Neuronal stem cell (in vitro differentiated cells): ENCODE measurements at regions not wholly inside any gene's neighbourhood (a gene's known extent, or its start where the extent isn't known, plus 50 kb on each side); places are given as distances from the start of the nearest gene placed in this dataset.

Source experiments
- DNase-seq: peaks from one replicate; pipeline ENCODE4 v3.0.0-alpha.2; 2013; ENCODE audit warnings: low spot score
- H2AFZ ChIP-seq: one replicate; pipeline ENCODE4 v1.6.1; 2013; ENCODE audit warnings: mild to moderate bottlenecking, low read length, inconsistent platforms
- H2AK5ac ChIP-seq: 2 replicates; pipeline ENCODE4 v1.6.1; 2013; ENCODE audit warnings: low read depth, mild to moderate bottlenecking, inconsistent platforms, low read length, moderate library complexity, mixed read lengths
- H2BK120ac ChIP-seq: 2 replicates; pipeline ENCODE4 v1.6.1; 2013; ENCODE audit warnings: low read depth, mild to moderate bottlenecking, inconsistent platforms, low read length, moderate library complexity, mixed read lengths
- H2BK12ac ChIP-seq: one replicate; pipeline ENCODE4 v1.6.1; 2013; ENCODE audit warnings: low read length, inconsistent platforms
- H2BK15ac ChIP-seq: 2 replicates; pipeline ENCODE4 v1.6.1; 2013; ENCODE audit warnings: mild to moderate bottlenecking, low read length, inconsistent platforms, mixed read lengths
- H2BK5ac ChIP-seq: one replicate; pipeline ENCODE4 v1.6.1; 2013; ENCODE audit warnings: inconsistent platforms, mild to moderate bottlenecking, low read length, moderate library complexity
- H3K14ac ChIP-seq: one replicate; pipeline ENCODE4 v1.6.1; 2013; ENCODE audit warnings: low read length, inconsistent platforms
- H3K18ac ChIP-seq: 2 replicates; pipeline ENCODE4 v1.6.1; 2013; ENCODE audit warnings: low read length, inconsistent platforms
- H3K23ac ChIP-seq: 2 replicates; pipeline ENCODE4 v1.6.1; 2013; ENCODE audit warnings: low read depth, mild to moderate bottlenecking, mixed read lengths, low read length, inconsistent platforms; ENCODE audit not compliant: poor library complexity
- H3K27ac ChIP-seq: replicated peaks from 3 replicates; pipeline ENCODE4 v1.5.1; 2013; ENCODE audit warnings: low read length, inconsistent platforms
- H3K27me3 ChIP-seq, 3 experiments: 2 replicates each; pipeline ENCODE4 v1.6.1; 2013; ENCODE audit warnings: low read length in 3 of 3, mild to moderate bottlenecking in 2 of 3, inconsistent platforms in 1 of 3, low read depth in 1 of 3, mixed read lengths in 1 of 3, moderate library complexity in 1 of 3; ENCODE audit not compliant: control insufficient read depth in 3 of 3, insufficient read depth in 3 of 3
- H3K36me3 ChIP-seq, 2 donors: replicated peaks in 1 of 2; 2 replicates each; pipeline ENCODE4 v1.6.1; 2013; ENCODE audit warnings: low read length in 2 of 2; ENCODE audit not compliant: control insufficient read depth in 2 of 2, insufficient read depth in 2 of 2
- H3K4ac ChIP-seq: 2 replicates; pipeline ENCODE4 v1.6.1; 2013; ENCODE audit warnings: inconsistent platforms, mild to moderate bottlenecking, low read length, moderate library complexity
- H3K4me1 ChIP-seq, 2 donors: 1 replicate in 1 of 2; 2 replicates in 1 of 2; pipeline ENCODE4 v1.6.1; 2013; ENCODE audit warnings: low read length in 2 of 2, low read depth in 1 of 2; ENCODE audit not compliant: control insufficient read depth in 2 of 2, insufficient read depth in 1 of 2
- H3K4me2 ChIP-seq: one replicate; pipeline ENCODE4 v1.6.1; 2013; ENCODE audit warnings: mild to moderate bottlenecking, low read length, inconsistent platforms; ENCODE audit not compliant: insufficient read depth, poor library complexity, severe bottlenecking
- H3K4me3 ChIP-seq, 2 donors: 2 replicates each; pipeline ENCODE4 v1.5.1; 2013; ENCODE audit warnings: low read length in 2 of 2, mild to moderate bottlenecking in 2 of 2, inconsistent platforms in 1 of 2, moderate library complexity in 1 of 2
- H3K79me1 ChIP-seq: one replicate; pipeline ENCODE4 v1.6.1; 2013; ENCODE audit warnings: low read depth, mild to moderate bottlenecking, inconsistent platforms, low read length, moderate library complexity
- H3K9ac ChIP-seq: one replicate; pipeline ENCODE4 v1.6.1; 2013; ENCODE audit warnings: mild to moderate bottlenecking, low read depth, low read length, inconsistent platforms; ENCODE audit not compliant: poor library complexity
- H3K9me3 ChIP-seq, 2 donors: replicated peaks in 1 of 2; 2 replicates each; pipeline versions ENCODE3 to v1.6.1; 2013; ENCODE audit warnings: low read length in 2 of 2, mild to moderate bottlenecking in 2 of 2, inconsistent platforms in 1 of 2, low read depth in 1 of 2, mixed read lengths in 1 of 2, moderate library complexity in 1 of 2; ENCODE audit not compliant: control insufficient read depth in 2 of 2, insufficient read depth in 1 of 2
- H4K8ac ChIP-seq: one replicate; pipeline ENCODE4 v1.6.1; 2013; ENCODE audit warnings: low read depth, mild to moderate bottlenecking, inconsistent platforms, low read length, moderate library complexity
- H4K91ac ChIP-seq: one replicate; pipeline ENCODE4 v1.6.1; 2013; ENCODE audit warnings: low read length, low read depth, mild to moderate bottlenecking, inconsistent platforms; ENCODE audit not compliant: poor library complexity
- WGBS, 2 donors: extraction: QIAGEN DNeasy Blood & Tissue Kit; methylation state at CpG; one replicate each; pipeline ENCODE4 v1.1.7; 2013; ENCODE audit warnings: missing lambda C conversion rate in 2 of 2, mixed read lengths in 1 of 2; ENCODE audit not compliant: insufficient read length in 2 of 2, insufficient replicate concordance in 1 of 2; ENCODE audit errors: extremely low coverage in 2 of 2; 5-methylcytosine and 5-hydroxymethylcytosine counted together

GRCh38 chr5:121025671-121026070 lies 561.6 kb downstream of the PRR16 start:
- Histone ChIP-seq H3K4ac (no peak overlapping the region), H3K27ac (no peak overlapping the region), H4K91ac (no peak overlapping the region), H3K27me3 (no peaks in the 10 kb centered on the region), H2BK120ac (no peak overlapping the region), H3K4me2 (no peak overlapping the region), H4K8ac (no peak overlapping the region), H2AK5ac (no peak overlapping the region), H3K36me3 (no peaks in the 10 kb centered on the region), H3K18ac (no peak overlapping the region), H3K14ac (no peak overlapping the region), H2BK15ac (no peak overlapping the region), H2AFZ (no peak overlapping the region), H2BK12ac (no peak overlapping the region), H3K9me3 (no peaks in the 10 kb centered on the region), H2BK5ac (no peak overlapping the region), H3K4me3 (no peak overlapping the region), H3K9ac (no peak overlapping the region), H3K79me1 (no peaks in the 10 kb centered on the region), H3K4me1 (no peaks in the 10 kb centered on the region), H3K23ac (no peak overlapping the region)
- WGBS, 2 donors = no CpG with 5 or more reads among the region's 2 CpGs
- DNase-seq = no peak

- Histone ChIP-seq H3K9me3 (no peaks in the 10 kb centered on the region), H3K79me1 (no peaks in the 10 kb centered on the region), H4K8ac (no peak overlapping the region), H2BK120ac (no peak overlapping the region), H3K27ac (no peak overlapping the region), H3K4ac (no peak overlapping the region), H3K4me2 (no peak overlapping the region), H2BK5ac (no peak overlapping the region), H3K36me3 (no peaks in the 10 kb centered on the region), H3K4me3 (no peak overlapping the region), H2AFZ (no peak overlapping the region), H2BK12ac (no peak overlapping the region), H3K14ac (no peak overlapping the region), H3K23ac (no peak overlapping the region), H3K27me3 (no peaks in the 10 kb centered on the region), H2BK15ac (no peak overlapping the region), H3K18ac (no peak overlapping the region), H2AK5ac (no peak overlapping the region), H3K9ac (no peak overlapping the region), H3K4me1 (no peaks in the 10 kb centered on the region), H4K91ac (no peak overlapping the region)
- DNase-seq = no peak
- WGBS, 2 donors = no CpG with 5 or more reads among the region's 3 CpGs
Observed at GRCh38 chr5:121027636-121028035, 563.5 kb downstream of the PRR16 start.

GRCh38 chr5:121029536-121030245 lies 565.6 kb downstream of the PRR16 start:
- H2AFZ ChIP-seq = no peak overlapping the region
- H3K27ac ChIP-seq = no peak overlapping the region
- no peak overlapping the region for H3K14ac ChIP-seq
- no peak for DNase-seq
- no peak overlapping the region for H3K9ac ChIP-seq
- H2BK5ac ChIP-seq = no peak overlapping the region
- no peak overlapping the region for H4K91ac ChIP-seq
- H2AK5ac ChIP-seq = no peak overlapping the region
- no peak overlapping the region for H2BK12ac ChIP-seq
- no peaks in the 10 kb centered on the region for H3K4me1 ChIP-seq
- H3K4me2 ChIP-seq = no peak overlapping the region
- WGBS, 2 donors = no CpG with 5 or more reads among the region's 4 CpGs
- no peak overlapping the region for H3K4me3 ChIP-seq
- no peaks in the 10 kb centered on the region for H3K79me1 ChIP-seq
- no peak overlapping the region for H2BK120ac ChIP-seq
- no peaks in the 10 kb centered on the region for H3K9me3 ChIP-seq
- no peak overlapping the region for H4K8ac ChIP-seq
- no peak overlapping the region for H3K4ac ChIP-seq
- H3K18ac ChIP-seq = no peak overlapping the region
- no peak overlapping the region for H2BK15ac ChIP-seq
- no peaks in the 10 kb centered on the region for H3K27me3 ChIP-seq
- H3K36me3 ChIP-seq = no peaks in the 10 kb centered on the region
- H3K23ac ChIP-seq = no peak overlapping the region

- H2AFZ ChIP-seq = no peak overlapping the region
- no peaks in the 10 kb centered on the region for H3K9me3 ChIP-seq
- H4K8ac ChIP-seq = no peak overlapping the region
- DNase-seq = no peak
- no CpG with 5 or more reads among the region's 3 CpGs for WGBS, 2 donors
- no peak overlapping the region for H4K91ac ChIP-seq
- H3K14ac ChIP-seq = no peak overlapping the region
- H2BK15ac ChIP-seq = no peak overlapping the region
- H3K79me1 ChIP-seq = no peaks in the 10 kb centered on the region
- no peak overlapping the region for H3K4me2 ChIP-seq
- no peak overlapping the region for H3K18ac ChIP-seq
- no peak overlapping the region for H2AK5ac ChIP-seq
- no peak overlapping the region for H3K4ac ChIP-seq
- H2BK5ac ChIP-seq = no peak overlapping the region
- H3K23ac ChIP-seq = no peak overlapping the region
- H3K36me3 ChIP-seq = no peaks in the 10 kb centered on the region
- no peak overlapping the region for H3K27ac ChIP-seq
- H3K27me3 ChIP-seq = no peaks in the 10 kb centered on the region
- H2BK12ac ChIP-seq = no peak overlapping the region
- no peaks in the 10 kb centered on the region for H3K4me1 ChIP-seq
- no peak overlapping the region for H3K9ac ChIP-seq
- no peak overlapping the region for H2BK120ac ChIP-seq
- H3K4me3 ChIP-seq = no peak overlapping the region
Observed at GRCh38 chr5:121031491-121031890, 567.4 kb downstream of the PRR16 start.
